HT1080 (cell line): ENCODE measurements at regions not wholly inside any gene's neighbourhood (a gene's known extent, or its start where the extent isn't known, plus 50 kb on each side); places are given as distances from the start of the nearest gene placed in this dataset.
A peak's percentile ranks its signal among the peaks of the same experiment; 100 is the strongest.
"Not testable (repeated sequence)": the region's sequence is repeated elsewhere in the genome, so short reads cannot be mapped to it uniquely, and the experiment has no call there.

Experiments
- DNase-seq: peaks from one replicate; pipeline ENCODE4 v3.0.0-alpha.2; 2015; ENCODE audit warnings: low read depth

DNA sequence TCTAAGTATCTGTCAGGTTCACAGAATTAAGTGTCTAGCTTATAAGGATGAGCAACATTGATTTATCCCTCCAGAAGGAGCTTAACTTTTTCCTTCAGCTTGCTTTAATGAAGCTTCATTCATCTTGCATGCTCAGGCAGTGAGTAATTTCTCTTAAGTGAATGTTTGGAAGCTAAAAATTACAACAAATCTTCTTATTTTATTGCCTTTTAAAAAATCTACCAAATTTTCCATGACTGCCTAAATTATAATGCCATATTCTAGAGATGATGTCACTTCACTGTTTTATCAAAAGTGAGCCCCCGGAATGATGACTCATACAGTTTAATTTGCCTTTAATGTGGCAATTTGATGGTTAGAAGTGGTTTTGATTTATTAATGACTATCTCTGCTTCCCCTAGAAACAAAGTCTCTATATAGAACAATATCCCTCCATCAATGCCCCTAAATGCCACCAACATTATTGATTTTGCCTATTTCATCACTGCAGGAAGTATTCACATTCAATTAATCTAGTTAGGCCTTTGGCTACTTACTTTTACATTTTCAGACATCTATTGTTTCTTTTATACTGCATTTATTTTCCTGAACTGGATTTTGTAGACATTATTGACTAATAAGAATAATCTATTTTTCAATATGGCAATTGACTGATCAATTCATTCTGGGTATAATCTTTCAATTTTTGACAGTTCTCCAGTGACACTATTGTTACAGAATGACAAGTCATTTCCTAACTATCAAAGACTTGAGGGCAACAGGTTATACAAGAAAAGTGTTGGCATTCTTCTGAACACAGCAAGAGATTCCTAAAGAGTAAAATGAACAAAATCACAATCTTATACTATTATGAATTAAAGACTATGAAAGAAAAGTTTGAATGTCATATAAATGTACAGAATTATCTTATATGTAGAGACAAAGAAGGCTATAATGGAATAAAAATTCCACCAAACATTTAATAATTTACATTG is 139.3 kb upstream of the ODAD2 start:
- DNase-seq = peak; percentile 30

GRCh38 chr10:28135258-28135657 is 136.4 kb upstream of the ODAD2 start:
- peak; percentile 11 for DNase-seq

DNA sequence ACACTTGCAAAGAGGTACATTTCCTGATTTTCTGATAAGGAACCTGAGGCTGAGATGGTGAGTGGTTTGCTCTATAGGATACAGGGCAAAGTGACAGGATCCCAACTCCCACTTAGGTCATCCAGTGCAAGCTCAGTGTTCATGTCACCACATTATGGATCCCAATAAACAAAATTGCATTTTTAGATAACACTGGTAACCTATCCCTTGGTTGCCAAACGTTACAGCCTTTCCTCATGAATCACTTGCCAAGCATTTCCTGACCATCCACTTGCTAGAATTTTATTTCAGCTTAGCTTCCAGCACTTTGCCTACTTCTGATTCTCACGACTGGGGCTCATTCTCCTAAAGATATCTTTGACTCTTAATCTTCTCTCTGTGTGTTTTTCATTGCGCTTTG is 131.4 kb upstream of the ODAD2 start:
- DNase-seq = peak; percentile 82

GRCh38 chr10:28127881-28128280 is 129.0 kb upstream of the ODAD2 start:
- DNase-seq = peak; percentile 50

DNA sequence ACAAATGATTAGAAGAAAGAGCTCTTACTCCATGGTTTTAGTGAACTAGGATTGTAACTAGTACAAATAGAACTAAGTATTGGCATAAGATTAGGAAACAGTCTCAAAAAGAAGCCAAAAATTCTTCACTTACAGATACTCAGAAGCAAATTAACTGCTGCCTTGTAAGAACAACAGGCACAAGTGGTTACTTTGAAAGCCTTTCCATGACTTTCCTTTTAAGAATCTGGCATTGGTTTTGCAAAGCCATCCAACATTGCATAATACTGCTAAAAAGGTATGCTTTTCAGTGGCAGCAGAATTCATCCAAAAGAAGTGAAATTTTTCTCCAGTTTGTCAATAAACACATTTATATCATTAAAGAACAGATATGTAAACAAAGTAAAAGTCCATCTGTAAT is 126.8 kb upstream of the ODAD2 start:
- no peak for DNase-seq

GRCh38 chr10:28120795-28121194 is 121.9 kb upstream of the ODAD2 start:
- no peak for DNase-seq

DNA sequence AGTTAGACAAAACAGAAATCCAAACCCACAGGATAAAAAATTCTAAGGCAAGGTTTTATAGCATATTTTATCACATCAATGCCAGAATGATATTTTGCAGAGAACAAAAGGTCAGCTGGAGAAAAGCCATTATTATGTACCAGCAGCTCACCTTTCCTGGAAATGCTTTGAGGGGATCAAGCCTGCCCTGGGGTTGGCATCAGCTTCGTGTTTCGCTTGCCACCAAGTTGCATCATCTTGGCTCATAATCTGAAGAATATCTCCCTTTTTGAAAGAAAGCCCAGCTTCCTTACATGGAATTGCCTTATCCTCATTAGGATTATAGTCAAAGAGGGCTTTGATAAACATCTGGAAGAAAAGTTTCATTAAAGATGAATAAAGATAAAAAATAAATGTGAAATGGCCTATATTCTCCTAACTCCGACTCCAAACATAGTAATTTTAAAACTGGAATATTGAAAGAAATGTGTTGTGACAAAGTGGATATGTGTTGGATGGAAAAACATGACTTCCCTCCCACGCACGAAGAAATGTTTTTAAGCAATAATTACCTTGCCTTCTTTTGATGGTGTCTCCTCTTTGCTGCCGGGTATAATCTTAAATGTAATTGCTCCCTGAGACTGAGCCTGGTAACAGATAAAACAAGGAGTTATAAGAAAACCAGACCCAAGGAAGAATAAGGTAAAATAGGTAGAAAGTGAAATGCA is 121.3 kb upstream of the ODAD2 start:
- DNase-seq = no peak

- DNase-seq = no peak
Observed at GRCh38 chr10:28118985-28119628, 120.2 kb upstream of the ODAD2 start.

- DNase-seq = no peak
Observed at GRCh38 chr10:28113202-28113601, 114.3 kb upstream of the ODAD2 start.

- peak; percentile 56 for DNase-seq
Observed at GRCh38 chr10:28111712-28112111, 112.8 kb upstream of the ODAD2 start.

DNA sequence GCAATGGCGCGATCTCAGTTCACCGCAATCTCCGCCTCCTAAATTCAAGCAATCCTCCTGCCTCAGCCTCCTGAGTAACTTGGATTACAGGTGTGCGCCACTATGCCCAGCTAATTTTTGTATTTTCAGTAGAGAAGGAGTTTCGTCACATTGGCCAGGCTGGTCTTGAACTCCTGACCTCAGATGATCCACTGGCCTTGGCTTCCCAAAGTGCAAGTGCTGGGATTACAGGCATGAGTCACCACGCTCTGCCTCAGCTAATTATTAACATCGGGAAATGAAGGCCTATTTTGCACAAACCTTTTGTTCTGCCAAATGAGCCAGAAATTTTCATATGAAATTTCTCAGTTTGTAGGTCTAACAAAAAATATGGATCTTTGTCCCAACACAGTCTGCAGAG is 106.7 kb upstream of the ODAD2 start:
- no peak for DNase-seq

DNA sequence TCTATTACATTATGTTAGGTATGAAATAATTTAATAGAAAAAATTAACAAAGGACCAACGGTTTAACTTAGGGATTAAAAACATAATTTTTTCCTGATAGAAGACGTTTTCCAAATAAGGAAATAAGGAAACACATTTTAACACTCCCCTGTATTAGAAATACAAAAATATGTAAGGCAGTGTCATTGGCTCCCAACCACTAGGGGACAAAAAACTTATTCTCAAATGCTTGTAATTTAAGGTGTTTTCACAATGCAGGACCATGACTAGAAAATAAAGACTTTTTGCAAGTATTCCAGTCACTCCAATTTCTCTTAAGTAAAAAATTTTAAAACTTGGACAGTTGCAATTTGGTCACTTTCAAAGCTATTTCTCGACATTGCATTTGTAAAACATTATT is 98.8 kb upstream of the ODAD2 start:
- DNase-seq = no peak

DNA sequence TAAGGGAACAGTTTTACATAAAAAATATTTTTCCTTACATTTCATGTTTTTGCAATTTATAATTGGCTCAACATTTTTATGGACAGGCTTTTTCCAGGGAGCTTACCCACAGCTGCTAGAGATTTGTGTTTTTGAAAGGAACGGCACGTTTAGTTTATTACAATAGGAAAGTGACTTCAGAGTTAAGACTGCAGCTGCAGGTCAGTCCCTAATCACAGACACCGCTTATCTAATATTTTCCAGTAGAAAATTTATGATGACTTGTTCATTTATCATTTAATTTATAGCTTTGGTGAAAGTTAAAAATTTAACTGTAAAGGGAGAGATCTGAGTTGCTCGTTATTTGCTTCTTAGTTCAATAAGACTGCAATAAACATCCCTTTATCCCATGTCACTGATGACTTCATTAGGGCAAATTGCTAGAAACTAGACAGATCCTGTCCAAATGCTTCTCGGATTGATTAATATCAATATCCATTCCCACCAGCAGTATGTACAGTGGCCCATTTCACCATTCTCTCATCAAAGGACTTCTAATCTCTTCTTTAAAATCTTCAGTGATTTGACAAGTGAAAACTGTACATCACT is 97.0 kb upstream of the ODAD2 start:
- DNase-seq = no peak

- DNase-seq = no peak
Observed at GRCh38 chr10:28094121-28094520, 95.2 kb upstream of the ODAD2 start.

GRCh38 chr10:28091913-28092312 is 93.0 kb upstream of the ODAD2 start:
- DNase-seq = no peak

DNA sequence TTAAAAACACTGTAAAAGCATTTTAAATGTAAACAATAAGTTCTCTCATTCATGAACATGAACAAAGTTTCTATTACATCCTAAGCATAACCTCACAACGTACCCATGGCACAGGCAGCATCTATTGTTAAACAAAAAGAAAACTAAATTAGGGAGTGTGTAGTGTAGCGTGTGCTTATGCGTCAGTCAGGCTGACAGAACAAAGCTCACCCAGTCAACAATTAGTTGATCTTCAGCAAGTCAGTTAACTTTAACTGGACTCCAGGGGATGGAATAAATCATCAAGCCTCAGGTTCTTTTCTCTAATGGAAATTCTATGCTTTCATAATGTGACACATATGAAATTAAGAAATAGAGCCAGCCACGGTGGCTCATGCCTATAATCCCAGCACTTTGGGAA is 91.6 kb upstream of the ODAD2 start:
- DNase-seq = no peak

- peak; percentile 88 for DNase-seq
Observed at GRCh38 chr10:28089467-28089866, 90.6 kb upstream of the ODAD2 start.

- DNase-seq = peak; percentile 70
Observed at GRCh38 chr10:28087661-28088351, 88.9 kb upstream of the ODAD2 start.

GRCh38 chr10:28085760-28086159 is 86.9 kb upstream of the ODAD2 start:
- not testable (repeated sequence) for DNase-seq

DNA sequence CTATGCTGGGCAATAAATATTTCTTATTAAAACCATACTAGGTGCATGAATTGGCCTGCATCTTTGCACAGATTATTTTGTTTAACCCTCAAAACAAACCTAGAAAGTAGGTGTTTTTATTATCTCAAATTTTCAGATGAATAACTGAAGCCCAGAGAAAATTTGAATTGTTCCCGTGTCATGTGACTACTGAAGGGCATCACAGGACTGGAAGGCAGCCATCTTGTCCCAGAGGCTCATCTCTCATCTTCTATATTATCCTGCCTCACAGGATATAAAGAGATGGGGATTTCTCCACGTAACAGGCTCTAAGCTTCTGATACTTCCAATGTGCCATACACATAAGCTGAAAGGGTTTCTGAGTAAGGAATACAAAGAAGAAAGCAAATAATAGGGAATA is 84.0 kb upstream of the ODAD2 start:
- no peak for DNase-seq

DNA sequence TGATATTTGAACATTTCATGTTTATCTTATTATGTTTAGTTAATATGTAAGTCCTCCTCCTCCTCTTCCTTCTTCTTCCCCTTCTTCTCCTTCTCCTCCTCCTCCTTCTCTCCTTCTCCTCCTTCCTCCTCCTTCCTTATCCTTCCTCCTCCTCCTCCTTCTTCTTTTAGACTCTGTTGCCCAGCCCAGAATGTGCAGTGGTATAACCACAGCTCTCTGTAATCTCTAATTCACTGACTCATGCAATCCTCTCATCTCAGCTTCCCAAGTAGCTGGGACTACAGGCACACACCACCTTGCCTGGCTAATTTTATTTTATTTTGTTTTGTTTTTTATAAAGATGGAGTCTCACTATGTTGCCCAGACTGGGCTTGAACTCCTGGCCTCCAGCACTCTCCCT is 83.4 kb upstream of the ODAD2 start:
- peak; percentile 34 for DNase-seq
